ENCODE measurements at regions not wholly inside any gene's neighbourhood (a gene's known extent, or its start where the extent isn't known, plus 50 kb on each side); places are given as distances from the start of the nearest gene placed in this dataset.
"Not testable (repeated sequence)": the region's sequence is repeated elsewhere in the genome, so short reads cannot be mapped to it uniquely, and the experiment has no call there.

DNA sequence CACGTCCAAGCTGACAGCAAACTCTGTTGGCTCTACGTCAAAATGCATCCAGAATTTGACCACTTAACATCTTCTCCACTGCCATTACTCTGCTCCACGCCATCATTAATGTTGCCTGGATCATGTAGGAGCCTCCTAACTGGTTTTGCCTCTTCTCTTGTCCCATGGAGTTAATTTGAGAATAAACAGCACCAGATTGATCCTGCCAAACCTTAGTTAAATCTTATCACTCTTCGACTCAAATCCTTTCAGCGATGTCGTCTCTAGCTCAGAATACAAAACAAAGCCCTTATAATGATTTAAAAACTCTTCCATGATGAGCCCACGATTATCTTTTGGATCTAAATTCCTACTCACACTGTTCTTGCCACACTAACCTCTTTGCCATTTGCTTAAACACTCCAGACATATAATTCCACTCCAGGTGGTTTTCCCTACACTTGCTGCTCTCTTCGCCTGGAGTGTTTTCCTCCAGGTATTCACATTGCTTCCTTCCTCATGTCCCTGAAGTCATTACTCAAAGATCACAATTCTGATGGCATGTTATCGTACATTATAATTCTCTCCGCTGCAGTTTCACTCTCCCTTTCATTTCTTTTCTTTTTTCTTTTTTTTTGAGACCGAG is 90.7 kb upstream of the KCNK2 start:
- no peak for DNase-seq

DNA sequence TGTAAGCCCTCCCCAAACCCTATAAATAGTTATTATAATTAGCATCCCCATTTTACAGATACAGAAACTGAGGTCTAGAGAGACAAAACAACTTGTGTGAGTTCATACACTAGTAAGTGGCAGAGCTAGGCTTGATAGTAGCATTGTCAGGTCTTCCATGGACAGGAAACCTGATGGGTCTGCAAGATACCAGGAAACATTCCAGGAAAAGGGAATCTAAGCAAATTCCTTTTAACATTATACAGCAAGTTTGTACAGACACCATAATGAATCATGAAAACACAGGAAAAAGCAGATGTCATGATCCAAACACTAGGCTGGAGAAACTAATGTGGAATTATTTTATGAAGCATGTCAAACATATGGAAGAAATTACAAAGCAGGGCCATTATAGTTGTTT is 89.1 kb upstream of the KCNK2 start:
- DNase-seq = no peak

DNA sequence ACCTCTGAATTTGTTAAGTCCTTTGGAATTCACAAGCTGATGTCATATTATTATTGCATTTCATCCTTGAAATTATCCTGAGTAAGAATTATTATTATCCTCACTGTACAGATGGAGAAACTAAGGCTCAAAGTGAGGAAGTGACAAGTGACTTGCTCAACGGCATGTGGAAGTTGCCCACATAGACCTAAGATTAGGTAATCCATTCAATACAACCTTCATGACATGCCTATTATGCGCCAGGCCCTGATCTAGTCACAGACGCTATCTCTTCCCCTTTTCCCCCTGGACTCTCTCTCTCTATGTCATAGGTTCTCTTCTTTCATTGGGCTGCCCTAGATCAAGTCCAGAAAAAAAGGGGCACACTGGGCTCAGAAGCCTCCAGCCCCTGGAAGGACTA is 84.9 kb upstream of the KCNK2 start:
- DNase-seq = no peak

DNA sequence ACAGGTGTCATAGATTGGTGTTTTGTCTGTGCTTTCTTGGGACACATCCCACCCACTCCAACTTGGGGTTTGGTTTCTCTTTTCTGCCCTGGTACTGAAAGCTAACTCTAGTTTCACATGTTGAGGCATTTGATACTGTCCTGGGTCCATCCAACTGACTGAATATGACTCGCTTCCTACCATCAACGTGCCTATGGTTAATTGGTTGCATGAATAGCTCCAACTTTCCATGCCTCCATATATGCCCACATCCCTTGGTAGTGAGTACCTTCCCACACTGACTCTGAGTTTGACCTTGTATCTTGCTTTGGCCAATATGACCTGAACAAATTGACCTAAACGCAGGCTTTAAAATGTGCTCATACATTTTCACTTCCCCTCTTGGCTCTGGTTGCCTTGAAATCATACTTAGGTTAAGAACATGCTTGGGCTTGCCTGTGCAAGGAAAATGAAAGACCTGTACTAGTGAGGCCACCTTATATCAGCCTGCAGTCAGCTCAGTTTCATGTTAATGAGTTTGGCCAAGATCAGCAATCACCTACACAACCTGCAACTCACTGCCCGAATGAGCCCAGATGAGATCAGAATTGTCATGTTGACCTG is 81.0 kb upstream of the KCNK2 start:
- no peak for DNase-seq

DNA sequence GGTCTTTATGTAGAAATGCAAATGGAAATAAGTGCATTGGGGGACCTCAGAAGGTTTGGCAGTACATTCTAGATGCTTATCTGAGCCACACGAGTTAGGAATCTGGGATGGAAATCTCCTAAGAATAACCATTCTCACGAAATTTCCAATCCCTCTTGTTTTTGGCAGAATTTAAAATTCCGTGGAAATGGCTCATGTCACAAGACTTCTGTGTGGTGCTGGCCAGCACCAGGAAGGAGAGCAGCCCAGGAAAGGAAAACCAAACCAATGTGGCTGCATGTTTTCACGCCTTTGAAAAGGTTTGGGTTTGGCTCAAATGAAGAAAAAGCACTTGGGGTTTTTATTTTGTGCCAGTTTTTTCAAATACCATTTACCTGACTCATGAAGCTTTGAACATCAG is 80.1 kb upstream of the KCNK2 start:
- DNase-seq = no peak

DNA sequence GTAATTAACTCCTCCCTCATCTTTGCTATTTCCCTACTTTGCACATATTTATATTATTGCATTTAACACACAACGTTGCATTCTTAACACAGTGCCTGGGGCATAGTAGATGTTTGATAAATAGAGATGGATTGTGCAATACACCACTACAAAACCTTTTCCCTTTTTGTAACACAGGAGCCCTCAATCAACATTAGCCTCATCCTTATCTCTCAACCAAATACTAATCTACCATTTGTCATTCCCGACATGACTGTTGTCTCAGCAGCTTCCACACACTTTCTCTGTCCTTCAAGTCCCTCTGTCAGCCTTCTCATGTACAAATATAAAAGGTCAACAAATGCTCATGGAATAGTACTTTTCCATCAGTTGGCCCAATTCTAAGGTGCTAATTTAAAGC is 78.9 kb upstream of the KCNK2 start:
- DNase-seq = no peak

DNA sequence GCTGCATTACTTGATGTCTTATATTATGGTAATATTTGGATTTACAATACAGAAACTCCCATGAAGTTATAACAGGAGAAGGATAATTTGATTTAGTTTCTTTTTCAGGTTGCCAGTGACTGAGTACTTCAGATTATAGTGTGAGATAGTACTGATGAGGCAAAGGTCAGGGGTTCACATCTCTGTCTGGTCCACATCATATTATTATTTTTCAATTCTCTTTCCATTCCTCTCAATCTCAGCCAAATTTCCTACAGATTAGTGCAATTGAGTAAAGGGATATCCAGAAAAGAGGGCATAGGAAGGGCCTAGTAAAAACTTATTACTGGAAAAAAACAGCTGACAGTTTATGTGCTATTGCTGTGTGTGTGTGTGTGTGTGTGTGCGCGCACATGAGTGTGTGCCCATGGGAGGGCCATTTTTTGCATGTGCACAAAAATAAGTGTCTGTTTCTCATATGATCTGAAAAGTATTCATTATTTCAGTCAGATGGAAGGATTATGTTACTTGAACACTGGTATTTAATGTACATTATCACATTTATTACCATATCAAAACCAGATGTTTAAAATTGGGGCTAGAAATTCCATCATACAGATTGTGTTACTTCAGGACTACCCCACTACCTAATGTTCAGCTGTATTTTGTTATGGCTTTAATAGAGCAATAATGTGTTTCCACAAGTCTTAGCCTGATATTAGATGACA is 78.3 kb upstream of the KCNK2 start:
- DNase-seq = no peak

DNA sequence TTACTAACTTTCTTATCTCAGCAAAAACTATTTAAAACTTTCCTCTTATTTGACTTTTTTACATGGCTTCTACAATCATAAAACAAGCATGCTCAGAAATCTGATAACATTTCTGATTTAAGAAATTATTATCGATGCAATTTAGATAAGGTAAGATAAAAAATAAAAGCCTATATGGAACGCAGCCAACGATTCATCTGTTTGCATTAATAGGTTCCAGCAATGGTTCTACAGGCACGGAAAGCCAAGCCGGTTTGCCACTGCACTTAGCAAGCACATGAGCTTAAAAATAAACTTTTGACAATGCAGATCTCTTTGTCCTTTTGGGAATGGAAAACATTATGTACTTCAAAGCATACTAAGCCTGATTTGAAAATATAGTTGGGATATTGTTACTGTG is 77.5 kb upstream of the KCNK2 start:
- no peak for DNase-seq

DNA sequence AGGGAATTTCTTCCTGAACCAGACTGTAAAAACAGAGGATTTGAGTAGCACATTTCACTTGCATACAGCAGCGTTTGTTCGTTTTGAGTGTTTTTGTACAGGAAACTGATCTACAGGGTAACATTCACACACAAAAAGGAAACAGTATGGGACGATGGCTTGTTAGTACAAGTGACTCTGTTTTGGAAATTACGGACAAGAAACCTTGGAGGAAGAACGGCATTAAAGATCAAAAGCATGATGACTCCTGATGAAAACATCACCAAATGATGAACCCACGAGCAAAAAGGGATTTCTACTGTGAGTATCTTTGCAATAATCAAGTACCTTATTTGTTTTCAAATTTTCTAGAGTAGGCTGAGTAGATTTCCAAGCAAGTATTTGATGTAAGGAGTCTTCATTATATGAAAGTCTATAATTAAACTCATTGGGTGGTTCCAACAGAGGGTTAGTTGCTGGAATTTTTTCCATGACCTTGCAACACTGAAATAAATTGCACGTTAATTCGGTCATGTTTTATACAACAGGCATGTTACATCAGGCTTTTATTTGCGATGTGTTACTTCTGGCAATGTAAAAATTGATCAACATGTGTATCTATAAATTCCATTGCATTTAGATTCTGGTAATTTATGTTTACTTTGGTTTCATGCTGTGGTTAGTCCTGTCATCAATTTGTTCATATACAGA is 76.7 kb upstream of the KCNK2 start:
- no peak for DNase-seq

DNA sequence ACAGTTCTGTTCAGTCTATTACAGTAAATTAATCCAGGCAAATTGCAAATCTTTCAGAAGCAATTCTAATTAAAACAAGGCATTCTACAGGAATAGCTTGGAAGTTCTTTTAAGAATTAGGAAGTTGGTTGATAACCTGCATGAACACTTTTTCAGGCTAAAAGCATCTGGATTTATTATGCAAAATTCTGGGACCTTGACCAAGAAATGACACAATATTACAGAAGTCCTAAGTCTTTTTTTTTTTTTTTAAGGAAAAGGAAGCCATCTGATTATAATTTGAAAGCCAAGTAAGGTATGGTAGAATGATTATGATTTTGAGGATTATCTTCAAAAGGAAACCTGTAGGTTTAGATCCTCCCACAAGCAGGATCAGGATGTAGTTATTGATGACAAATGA is 74.7 kb upstream of the KCNK2 start:
- no peak for DNase-seq

DNA sequence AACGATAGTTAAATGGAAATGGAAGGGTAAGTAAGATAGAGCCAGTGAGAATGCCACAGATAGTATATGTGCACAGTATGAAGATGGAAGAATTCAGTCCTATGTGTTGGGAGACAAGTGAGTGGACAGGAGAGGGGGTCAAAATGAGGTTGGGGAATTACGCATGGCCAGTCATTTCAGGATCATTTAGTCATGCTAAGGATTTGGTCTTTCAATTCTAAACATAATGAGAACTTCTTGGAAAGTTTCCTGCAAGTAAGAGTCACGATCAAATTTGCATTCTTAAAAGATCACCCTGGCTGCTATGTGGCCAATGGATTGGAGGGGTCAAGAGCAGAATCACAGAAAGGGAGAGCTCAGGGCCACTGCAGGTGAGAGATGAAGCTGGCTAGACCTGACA is 64.0 kb upstream of the KCNK2 start:
- DNase-seq = no peak

DNA sequence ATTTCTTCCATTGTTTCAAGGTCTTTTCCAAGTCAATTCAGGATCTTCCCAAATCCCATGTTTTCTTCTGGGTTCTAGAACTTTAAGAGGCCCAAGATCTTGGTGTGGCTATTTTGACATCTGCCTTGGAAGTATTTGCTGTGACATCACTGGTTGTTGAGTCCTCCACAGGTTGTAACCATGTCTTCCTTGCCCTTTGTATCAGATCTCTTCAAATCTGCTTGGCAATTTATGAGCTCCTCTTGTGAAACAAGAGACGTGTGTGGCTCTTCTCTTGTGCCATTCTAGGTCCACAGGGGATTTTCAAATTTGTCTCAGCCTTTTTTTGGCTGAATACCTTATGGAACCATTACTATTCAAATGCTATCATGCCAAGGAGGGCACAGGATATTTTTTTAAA is 60.3 kb upstream of the KCNK2 start:
- DNase-seq = no peak

DNA sequence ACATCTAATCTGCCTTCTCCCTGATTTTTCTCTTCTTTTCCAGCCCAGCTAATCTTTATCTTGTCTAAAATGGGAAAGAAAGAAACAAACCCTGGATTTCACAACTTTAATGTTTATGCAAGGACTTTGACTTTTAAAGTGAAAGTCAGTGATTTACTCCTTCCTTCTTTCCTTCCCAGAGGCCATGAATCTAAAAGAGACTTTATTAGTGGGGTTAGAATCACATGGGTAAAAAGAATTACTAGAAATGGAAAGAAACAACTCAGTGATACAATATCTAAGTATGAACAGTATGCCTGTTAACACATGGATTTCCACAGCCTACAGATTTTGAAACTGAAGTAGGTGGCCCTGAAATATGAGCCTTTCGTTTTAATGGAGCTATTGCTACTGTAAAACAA is 59.8 kb upstream of the KCNK2 start:
- DNase-seq = no peak

DNA sequence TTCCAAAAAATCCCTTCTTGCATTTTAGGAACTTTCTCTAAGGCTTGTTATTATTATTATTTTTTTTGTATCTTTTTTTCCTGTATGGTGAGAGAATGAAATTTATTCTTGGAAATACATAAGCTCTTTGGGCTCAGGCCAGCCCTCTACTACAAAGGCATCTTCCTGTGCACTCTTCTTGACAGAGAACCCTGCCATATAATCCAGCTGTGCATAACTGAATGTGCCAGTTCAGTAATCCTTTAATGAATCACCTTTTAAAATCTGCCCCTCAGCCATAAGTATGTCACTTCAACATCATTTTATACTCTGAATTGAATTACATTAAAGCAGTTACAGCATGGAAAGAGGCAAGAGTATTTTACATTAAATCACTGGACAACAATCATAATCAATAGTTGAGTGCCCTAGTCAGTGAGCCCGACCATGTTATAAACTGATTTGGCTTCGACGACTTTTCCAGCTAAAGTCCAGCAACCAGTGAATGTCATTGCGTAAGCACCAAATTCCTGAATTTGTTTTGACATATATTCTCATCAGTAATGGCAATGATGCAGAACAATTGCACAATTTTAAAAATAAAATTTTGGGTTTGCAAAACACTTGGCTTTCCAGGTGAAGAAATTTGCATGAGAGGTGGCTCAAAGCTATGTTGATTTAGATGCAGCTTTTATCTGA is 59.2 kb upstream of the KCNK2 start:
- DNase-seq = no peak

DNA sequence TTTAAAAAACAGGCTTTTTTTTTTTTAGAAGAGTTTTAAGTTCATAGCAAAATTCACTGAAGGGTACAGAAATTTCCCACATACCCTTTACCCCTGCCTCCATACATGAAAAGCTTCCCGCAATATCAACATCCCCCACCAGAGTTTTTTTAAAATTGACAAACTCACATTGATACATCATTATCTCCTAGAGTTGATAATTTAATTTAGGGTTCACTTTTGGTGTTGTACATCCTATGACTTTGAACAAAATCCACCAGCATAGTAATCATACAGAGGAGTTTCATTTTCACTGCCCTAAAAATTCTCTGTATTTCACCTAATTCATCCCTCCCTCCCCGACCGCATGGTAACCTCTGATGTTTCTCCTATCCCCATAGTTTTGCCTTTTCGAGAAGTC is 53.6 kb upstream of the KCNK2 start:
- no peak for DNase-seq

DNA sequence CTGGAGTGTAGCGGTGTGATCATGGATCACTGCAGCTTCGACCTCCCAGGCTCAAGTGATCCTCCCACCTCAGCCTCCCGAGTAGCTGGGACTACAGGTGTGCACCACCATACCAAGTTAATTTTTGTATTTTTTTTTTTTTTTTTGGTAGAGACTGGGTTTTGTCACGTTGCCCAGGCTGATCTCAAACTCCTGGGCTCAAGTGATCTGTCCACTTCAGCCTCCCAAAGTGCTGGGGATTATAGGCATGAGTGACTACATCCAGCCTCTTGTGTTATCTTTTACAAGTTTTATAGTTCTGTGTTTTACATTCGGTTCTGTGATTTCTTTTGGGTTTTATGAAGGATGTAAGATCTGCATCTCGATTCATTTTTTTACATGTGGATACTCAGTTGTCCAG is 52.0 kb upstream of the KCNK2 start:
- DNase-seq = not testable (repeated sequence)

DNA sequence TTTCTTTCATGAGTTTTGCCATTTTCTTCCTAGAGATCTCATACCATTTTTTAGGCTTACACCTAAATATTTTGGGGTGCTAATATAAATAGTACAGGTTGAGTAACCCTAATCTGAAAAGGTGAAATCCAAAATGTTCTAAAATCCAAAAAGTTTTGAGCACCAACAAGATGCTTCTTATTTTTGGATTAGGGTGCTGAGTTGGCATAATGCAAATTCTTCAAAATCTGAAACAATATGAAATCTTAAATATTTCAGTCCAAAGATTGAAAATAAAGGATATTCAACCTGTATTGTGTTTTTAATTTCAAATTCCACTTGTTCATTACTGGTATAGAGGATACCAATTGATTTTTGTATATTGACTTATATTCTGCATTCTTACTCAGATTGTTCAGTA is 51.1 kb upstream of the KCNK2 start:
- DNase-seq = no peak

All from inflammatory macrophage (primary cell).